Liver (tissue), 3 donors: ENCODE measurements at regions not wholly inside any gene's neighbourhood (a gene's known extent, or its start where the extent isn't known, plus 50 kb on each side); places are given as distances from the start of the nearest gene placed in this dataset.

Experiments used
- TAF1 ChIP-seq: conservative IDR thresholded peaks from 2 replicates; pipeline ENCODE4 v1.6.1; 2016; ENCODE audit warnings: antibody characterized with exemption, mild to moderate bottlenecking
- TF ChIP-seq, protein P1 (sequence below): fragments of 150-350 bp; IDR thresholded peaks from 2 replicates; pipeline ENCODE4 v1.5.1; 2017; ENCODE audit warnings: improper control_type of control experiment, low read depth, low read length; ENCODE audit not compliant: missing input control
- donor health status: healthy.
- donor health status: healthy.

DNA sequence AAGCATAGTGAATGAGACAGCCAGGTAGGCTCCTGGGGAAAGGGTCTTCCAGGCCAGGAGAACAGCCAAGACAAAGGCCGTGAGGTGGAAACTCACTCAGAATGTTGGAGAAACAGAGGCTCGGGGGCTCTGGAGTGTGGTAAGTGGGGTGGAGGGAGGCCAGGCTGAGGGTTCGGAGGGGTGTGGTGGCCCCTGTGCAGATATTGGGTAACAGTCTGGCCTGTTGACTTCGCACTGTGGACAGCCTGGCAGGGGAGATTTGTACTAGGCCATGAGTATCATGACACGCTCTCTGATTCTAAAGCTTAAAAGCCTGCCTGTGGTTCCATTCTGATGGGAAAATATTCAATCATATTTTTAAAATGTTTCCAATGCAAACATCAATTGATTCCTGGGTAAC, 239.3 kb downstream of the GADD45G start:
- TF ChIP-seq, protein P1, sequence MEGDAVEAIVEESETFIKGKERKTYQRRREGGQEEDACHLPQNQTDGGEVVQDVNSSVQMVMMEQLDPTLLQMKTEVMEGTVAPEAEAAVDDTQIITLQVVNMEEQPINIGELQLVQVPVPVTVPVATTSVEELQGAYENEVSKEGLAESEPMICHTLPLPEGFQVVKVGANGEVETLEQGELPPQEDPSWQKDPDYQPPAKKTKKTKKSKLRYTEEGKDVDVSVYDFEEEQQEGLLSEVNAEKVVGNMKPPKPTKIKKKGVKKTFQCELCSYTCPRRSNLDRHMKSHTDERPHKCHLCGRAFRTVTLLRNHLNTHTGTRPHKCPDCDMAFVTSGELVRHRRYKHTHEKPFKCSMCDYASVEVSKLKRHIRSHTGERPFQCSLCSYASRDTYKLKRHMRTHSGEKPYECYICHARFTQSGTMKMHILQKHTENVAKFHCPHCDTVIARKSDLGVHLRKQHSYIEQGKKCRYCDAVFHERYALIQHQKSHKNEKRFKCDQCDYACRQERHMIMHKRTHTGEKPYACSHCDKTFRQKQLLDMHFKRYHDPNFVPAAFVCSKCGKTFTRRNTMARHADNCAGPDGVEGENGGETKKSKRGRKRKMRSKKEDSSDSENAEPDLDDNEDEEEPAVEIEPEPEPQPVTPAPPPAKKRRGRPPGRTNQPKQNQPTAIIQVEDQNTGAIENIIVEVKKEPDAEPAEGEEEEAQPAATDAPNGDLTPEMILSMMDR: no peak
- no peak for TF ChIP-seq TAF1
